Endothelial cell of umbilical vein (primary cell): ENCODE measurements at regions not wholly inside any gene's neighbourhood (a gene's known extent, or its start where the extent isn't known, plus 50 kb on each side); places are given as distances from the start of the nearest gene placed in this dataset.

Experiments used
- MYC ChIP-seq: IDR thresholded peaks from one replicate; pipeline ENCODE4 v1.6.1; 2011; ENCODE audit warnings: mild to moderate bottlenecking, low read depth, low read length
- POLR2A ChIP-seq: IDR thresholded peaks from 2 replicates; pipeline ENCODE4 v1.6.1; 2012; ENCODE audit warnings: low read depth, mild to moderate bottlenecking, control low read depth, low read length

- TF ChIP-seq POLR2A (no peak), MYC (no peak)
These were observed 272.7 kb downstream of the AEBP2 start for GRCh38 chr12:19712041-19712440.
